SK-N-SH (cell line): ENCODE measurements at regions not wholly inside any gene's neighbourhood (a gene's known extent, or its start where the extent isn't known, plus 50 kb on each side); places are given as distances from the start of the nearest gene placed in this dataset.
A peak's percentile ranks its signal among the peaks of the same experiment; 100 is the strongest.

Experiments
- CTCF ChIA-PET: fragments of 300-600, 350-600 bp; formaldehyde crosslinking; extraction: SDS; loops from one replicate; lab custom pipeline; 2021; lab: Yijun Ruan, JAX
- POLR2A ChIA-PET: fragments of 350-600 bp; sonication (Branson Sonifier 250); formaldehyde crosslinking; extraction: SDS; loops from one replicate; lab custom pipeline; 2020; ENCODE audit warnings: antibody characterized with exemption, inconsistent platforms; lab: Yijun Ruan, JAX
- DNase-seq: peaks from one replicate; pipeline ENCODE4 v3.0.0; 2012
- H2AFZ ChIP-seq: fragments of 200-600 bp; sonication (generic); 2 replicates; pipeline ENCODE4 v1.8.1; 2016; ENCODE audit warnings: antibody characterized with exemption, mild to moderate bottlenecking, low read depth
- H3F3A ChIP-seq: fragments of 200-600 bp; sonication (generic); replicated peaks from 2 replicates; pipeline ENCODE3; 2016; ENCODE audit warnings: antibody characterized with exemption, mild to moderate bottlenecking; ENCODE audit not compliant: insufficient read depth
- H3K27ac ChIP-seq, 2 experiments: fragments of 200-500 bp in 1 of 2; fragments of 200-600 bp in 1 of 2; sonication (Bioruptor generic) in 1 of 2; sonication (generic), shearing (Covaris generic) in 1 of 2; 2 replicates each; pipeline versions ENCODE4 v1.5.1 to v1.6.1; 2014 to 2016; ENCODE audit warnings: low read depth in 2 of 2, inconsistent platforms in 1 of 2, low read length in 1 of 2, mild to moderate bottlenecking in 1 of 2, mixed read lengths in 1 of 2
- H3K27me3 ChIP-seq: fragments of 200-600 bp; sonication (generic), shearing (Covaris generic); 2 replicates; pipeline ENCODE4 v1.6.1; 2016; ENCODE audit warnings: mixed run types; ENCODE audit not compliant: insufficient read depth
- H3K36me3 ChIP-seq, 2 experiments: fragments of 200-500 bp in 1 of 2; fragments of 200-600 bp in 1 of 2; sonication (Bioruptor generic) in 1 of 2; sonication (generic) in 1 of 2; replicated peaks in 1 of 2; 2 replicates each; pipeline versions ENCODE3 to v1.5.1; 2014 to 2016; ENCODE audit warnings: low read length in 1 of 2, mild to moderate bottlenecking in 1 of 2; ENCODE audit not compliant: insufficient read depth in 2 of 2, control insufficient read depth in 1 of 2
- H3K4me1 ChIP-seq, 2 experiments: fragments of 200-500 bp in 1 of 2; fragments of 200-600 bp in 1 of 2; sonication (Bioruptor generic) in 1 of 2; sonication (generic), shearing (Covaris generic) in 1 of 2; 2 replicates each; pipeline versions ENCODE4 v1.5.1 to v1.6.1; 2014 to 2016; ENCODE audit warnings: low read depth in 1 of 2, low read length in 1 of 2, mixed run types in 1 of 2; ENCODE audit not compliant: insufficient read depth in 2 of 2, control insufficient read depth in 1 of 2
- H3K4me2 ChIP-seq: fragments of 200-600 bp; sonication (generic), shearing (Covaris generic); 2 replicates; pipeline ENCODE4 v1.6.1; 2017; ENCODE audit warnings: mixed run types
- H3K4me3 ChIP-seq, 2 experiments: fragments of 200-500 bp in 1 of 2; fragments of 200-600 bp in 1 of 2; sonication (Bioruptor generic) in 1 of 2; sonication (generic), shearing (Covaris generic) in 1 of 2; 2 replicates each; pipeline versions ENCODE4 v1.5.1 to v1.8.1; 2014 to 2016; ENCODE audit warnings: low read depth in 2 of 2, inconsistent platforms in 1 of 2, low read length in 1 of 2, mild to moderate bottlenecking in 1 of 2, mixed read lengths in 1 of 2, moderate library complexity in 1 of 2
- H3K79me2 ChIP-seq: fragments of 200-600 bp; sonication (generic); 2 replicates; pipeline ENCODE4 v1.8.1; 2017; ENCODE audit warnings: mild to moderate bottlenecking; ENCODE audit not compliant: insufficient read depth
- H3K9ac ChIP-seq: fragments of 200-600 bp; sonication (generic); 2 replicates; pipeline ENCODE4 v1.6.1; 2017; ENCODE audit warnings: mixed run types
- H3K9me2 ChIP-seq: fragments of 200-600 bp; sonication (generic); 2 replicates; pipeline ENCODE4 v1.6.1; 2017; ENCODE audit warnings: mixed run types
- H3K9me3 ChIP-seq: fragments of 200-600 bp; sonication (generic); 2 replicates; pipeline ENCODE4 v1.6.1; 2017; ENCODE audit warnings: mixed run types, mild to moderate bottlenecking, moderate library complexity
- H4K20me1 ChIP-seq: fragments of 200-600 bp; sonication (generic); 2 replicates; pipeline ENCODE4 v1.6.1; 2017; ENCODE audit warnings: mild to moderate bottlenecking, mixed run types; ENCODE audit not compliant: insufficient read depth
- EP300 ChIP-seq, 2 experiments: IDR thresholded peaks; 2 replicates each; pipeline versions ENCODE4 v1.4.0 to v1.6.1; 2012; ENCODE audit warnings: borderline replicate concordance in 1 of 2, low read depth in 1 of 2, low read length in 1 of 2
- FOSL2 ChIP-seq: IDR thresholded peaks from 2 replicates; pipeline ENCODE4 v1.4.0; 2012; ENCODE audit warnings: low read depth, mild to moderate bottlenecking, moderate library complexity, borderline replicate concordance
- GATA2 ChIP-seq: sonication (generic); formaldehyde crosslinking; IDR thresholded peaks from 2 replicates; pipeline ENCODE4 v1.5.0; 2020; ENCODE audit warnings: mild to moderate bottlenecking, missing genetic modification reagents
- JUND ChIP-seq: IDR thresholded peaks from 2 replicates; pipeline ENCODE4 v1.4.0; 2012
- MEF2A ChIP-seq: IDR thresholded peaks from 2 replicates; pipeline ENCODE4 v1.4.0; 2012; ENCODE audit warnings: low read depth, borderline replicate concordance
- MXI1 ChIP-seq: IDR thresholded peaks from 2 replicates; pipeline ENCODE4 v1.6.1; 2012; ENCODE audit warnings: mild to moderate bottlenecking, low read depth, low read length, improper control_type of control experiment
- NRF1 ChIP-seq: IDR thresholded peaks from 2 replicates; pipeline ENCODE4 v1.6.1; 2012; ENCODE audit warnings: low read depth, mild to moderate bottlenecking, low read length
- POLR2AphosphoS5 ChIP-seq: IDR thresholded peaks from 2 replicates; pipeline ENCODE4 v1.6.1; 2012; ENCODE audit warnings: low read depth, low read length
- RCOR1 ChIP-seq: fragments of 150-350 bp; IDR thresholded peaks from 2 replicates; pipeline ENCODE4 v1.6.1; 2017; ENCODE audit warnings: antibody characterized with exemption, low read length
- TEAD4 ChIP-seq: IDR thresholded peaks from 2 replicates; pipeline ENCODE4 v1.4.0; 2012; ENCODE audit warnings: mild to moderate bottlenecking, borderline replicate concordance; ENCODE audit not compliant: insufficient read depth
- WGBS: methylation state at CpG from one replicate; pipeline ENCODE4 v1.1.6; 2017; ENCODE audit warnings: low lambda C conversion rate; 5-methylcytosine and 5-hydroxymethylcytosine counted together
- TF ChIP-seq, protein P1 (sequence below): IDR thresholded peaks from 2 replicates; pipeline ENCODE4; 2012
- TF ChIP-seq, protein P2 (sequence below): IDR thresholded peaks from 2 replicates; pipeline ENCODE4 v1.4.0; 2012; ENCODE audit warnings: low read depth, borderline replicate concordance
- TF ChIP-seq, protein P3 (sequence below): fragments of 200-600 bp; sonication (generic); IDR thresholded peaks from 2 replicates; pipeline ENCODE4 v1.6.1; 2017; ENCODE audit warnings: antibody characterized with exemption, mild to moderate bottlenecking, moderate library complexity

DNA sequence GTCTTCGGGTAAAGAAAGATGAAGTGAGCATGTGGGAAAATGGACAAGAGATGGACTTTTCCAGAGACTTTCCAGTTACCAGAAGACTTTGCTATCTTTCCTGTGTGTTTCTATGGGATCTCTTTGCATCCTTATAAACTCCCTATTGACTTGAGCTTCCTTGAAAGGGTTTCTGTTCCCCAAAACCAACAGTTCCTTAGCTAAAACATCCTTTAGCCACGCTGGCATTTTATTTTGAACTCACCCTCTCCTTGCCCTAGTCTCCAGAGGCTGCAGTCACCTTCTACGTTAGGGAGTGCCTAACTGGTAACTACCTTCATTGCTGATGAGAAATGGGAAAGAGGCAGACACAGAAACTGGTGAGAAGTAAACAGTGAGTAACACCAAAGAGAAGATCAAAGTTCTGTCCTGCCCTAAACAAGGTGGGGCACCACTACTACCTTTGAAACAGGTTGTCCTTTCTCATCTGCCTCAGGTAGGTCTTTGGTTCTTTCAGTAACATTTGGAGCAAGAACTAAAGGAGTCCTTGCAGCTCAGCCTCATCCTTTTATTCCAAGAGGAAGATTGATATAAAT is 402.9 kb downstream of the ENC1 start (continued):
- TF ChIP-seq JUND = no peak
- TF ChIP-seq EP300 (IDR thresholded peaks at IDR 0.05; ENCODE audit: borderline replicate concordance in 1 of 2, low read depth in 1 of 2, low read length in 1 of 2) = no peak
- TF ChIP-seq MXI1 = no peak

DNA sequence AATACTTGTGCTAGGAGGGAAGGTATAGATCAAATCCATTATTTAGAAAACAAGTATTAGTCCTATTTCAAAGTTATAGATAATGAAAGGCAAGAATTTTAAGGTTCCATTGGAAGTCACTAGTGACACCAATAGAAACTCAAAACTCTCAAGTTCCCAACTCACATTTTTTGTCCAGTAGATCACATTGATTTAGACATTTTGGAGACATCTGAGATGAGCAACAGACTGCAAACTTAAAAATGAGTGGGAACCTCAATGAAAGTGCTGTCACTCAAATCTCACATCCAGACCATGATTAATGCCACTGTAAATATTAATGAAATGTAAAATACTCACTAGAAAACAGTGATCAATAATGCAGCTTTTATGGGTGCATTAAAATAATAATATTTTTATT is 405.0 kb downstream of the ENC1 start:
- Histone ChIP-seq H2AFZ (no peak overlapping the region), H4K20me1 (no peaks in the 10 kb centered on the region), H3K27ac (no peak overlapping the region), H3K36me3 (no peaks in the 10 kb centered on the region), H3K4me2 (no peak overlapping the region), H3K9me2 (no peaks in the 10 kb centered on the region), H3K9me3 (no peaks in the 10 kb centered on the region), H3K27me3 (no peaks in the 10 kb centered on the region), H3K79me2 (no peaks in the 10 kb centered on the region), H3F3A (peaks cover 14% of the 10 kb centered on the region), H3K4me1 (peaks cover 0 to 16% of the 10 kb centered on the region in 2 experiments; a peak in 2 of 4 replicates), H3K4me3 (no peak overlapping the region), H3K9ac (no peak overlapping the region)
- TF ChIP-seq, protein P1, sequence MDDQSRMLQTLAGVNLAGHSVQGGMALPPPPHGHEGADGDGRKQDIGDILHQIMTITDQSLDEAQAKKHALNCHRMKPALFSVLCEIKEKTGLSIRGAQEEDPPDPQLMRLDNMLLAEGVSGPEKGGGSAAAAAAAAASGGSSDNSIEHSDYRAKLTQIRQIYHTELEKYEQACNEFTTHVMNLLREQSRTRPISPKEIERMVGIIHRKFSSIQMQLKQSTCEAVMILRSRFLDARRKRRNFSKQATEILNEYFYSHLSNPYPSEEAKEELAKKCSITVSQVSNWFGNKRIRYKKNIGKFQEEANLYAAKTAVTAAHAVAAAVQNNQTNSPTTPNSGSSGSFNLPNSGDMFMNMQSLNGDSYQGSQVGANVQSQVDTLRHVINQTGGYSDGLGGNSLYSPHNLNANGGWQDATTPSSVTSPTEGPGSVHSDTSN = 0 out of 2 replicates have a peak, but pooled peaks have one; percentile 21
- no peak for TF ChIP-seq GATA2 (CRISPR knock-in tag)
- no peak for DNase-seq
- CTCF ChIA-PET = no interaction called here
- POLR2A ChIA-PET = no interaction called here

DNA sequence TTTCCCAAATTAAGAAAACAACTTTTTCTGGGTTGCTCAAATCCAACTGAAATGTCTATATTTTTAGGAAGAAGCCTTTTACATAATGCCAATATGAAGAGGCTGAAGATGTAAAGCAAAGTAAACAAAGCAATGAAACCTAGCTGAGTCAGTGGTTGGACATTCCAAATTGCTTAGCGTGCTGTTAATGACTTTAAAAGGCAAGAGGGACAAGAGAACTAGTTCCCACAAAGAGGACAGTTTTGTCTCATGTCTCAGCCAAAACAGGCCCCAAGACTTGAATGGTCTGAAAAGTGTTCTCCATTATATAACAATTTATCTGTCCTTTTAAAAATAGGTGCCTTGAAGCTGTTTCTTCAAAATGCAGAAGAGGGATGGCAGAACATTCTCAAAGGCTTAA is 407.0 kb downstream of the ENC1 start:
- Histone ChIP-seq H2AFZ (peak overlapping the region; percentile 38; the same call in 1 of the 2 replicates), H3K4me2 (peak overlapping the region; percentile 12; the same call in 1 of the 2 replicates), H3K27ac (peak overlapping the region in 1 of 2 experiments; percentile 79; a peak in 2 of 4 replicates), H3K4me1 (peaks cover 0 to 16% of the 10 kb centered on the region in 2 experiments; a peak in 2 of 4 replicates), H3K4me3 (no peak overlapping the region), H3F3A (peaks cover 14% of the 10 kb centered on the region), H3K9me3 (no peaks in the 10 kb centered on the region), H4K20me1 (no peaks in the 10 kb centered on the region), H3K9me2 (no peaks in the 10 kb centered on the region), H3K79me2 (no peaks in the 10 kb centered on the region), H3K27me3 (no peaks in the 10 kb centered on the region), H3K36me3 (no peaks in the 10 kb centered on the region), H3K9ac (peak overlapping the region; percentile 11; the same call in 1 of the 2 replicates)
- no peak for DNase-seq
- POLR2A ChIA-PET = no interaction called here
- TF ChIP-seq EP300 (IDR thresholded peaks at IDR 0.05; ENCODE audit: borderline replicate concordance in 1 of 2, low read depth in 1 of 2, low read length in 1 of 2) = no peak
- TF ChIP-seq, protein P2, sequence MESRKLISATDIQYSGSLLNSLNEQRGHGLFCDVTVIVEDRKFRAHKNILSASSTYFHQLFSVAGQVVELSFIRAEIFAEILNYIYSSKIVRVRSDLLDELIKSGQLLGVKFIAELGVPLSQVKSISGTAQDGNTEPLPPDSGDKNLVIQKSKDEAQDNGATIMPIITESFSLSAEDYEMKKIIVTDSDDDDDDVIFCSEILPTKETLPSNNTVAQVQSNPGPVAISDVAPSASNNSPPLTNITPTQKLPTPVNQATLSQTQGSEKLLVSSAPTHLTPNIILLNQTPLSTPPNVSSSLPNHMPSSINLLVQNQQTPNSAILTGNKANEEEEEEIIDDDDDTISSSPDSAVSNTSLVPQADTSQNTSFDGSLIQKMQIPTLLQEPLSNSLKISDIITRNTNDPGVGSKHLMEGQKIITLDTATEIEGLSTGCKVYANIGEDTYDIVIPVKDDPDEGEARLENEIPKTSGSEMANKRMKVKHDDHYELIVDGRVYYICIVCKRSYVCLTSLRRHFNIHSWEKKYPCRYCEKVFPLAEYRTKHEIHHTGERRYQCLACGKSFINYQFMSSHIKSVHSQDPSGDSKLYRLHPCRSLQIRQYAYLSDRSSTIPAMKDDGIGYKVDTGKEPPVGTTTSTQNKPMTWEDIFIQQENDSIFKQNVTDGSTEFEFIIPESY = no peak
- TF ChIP-seq, protein P3, sequence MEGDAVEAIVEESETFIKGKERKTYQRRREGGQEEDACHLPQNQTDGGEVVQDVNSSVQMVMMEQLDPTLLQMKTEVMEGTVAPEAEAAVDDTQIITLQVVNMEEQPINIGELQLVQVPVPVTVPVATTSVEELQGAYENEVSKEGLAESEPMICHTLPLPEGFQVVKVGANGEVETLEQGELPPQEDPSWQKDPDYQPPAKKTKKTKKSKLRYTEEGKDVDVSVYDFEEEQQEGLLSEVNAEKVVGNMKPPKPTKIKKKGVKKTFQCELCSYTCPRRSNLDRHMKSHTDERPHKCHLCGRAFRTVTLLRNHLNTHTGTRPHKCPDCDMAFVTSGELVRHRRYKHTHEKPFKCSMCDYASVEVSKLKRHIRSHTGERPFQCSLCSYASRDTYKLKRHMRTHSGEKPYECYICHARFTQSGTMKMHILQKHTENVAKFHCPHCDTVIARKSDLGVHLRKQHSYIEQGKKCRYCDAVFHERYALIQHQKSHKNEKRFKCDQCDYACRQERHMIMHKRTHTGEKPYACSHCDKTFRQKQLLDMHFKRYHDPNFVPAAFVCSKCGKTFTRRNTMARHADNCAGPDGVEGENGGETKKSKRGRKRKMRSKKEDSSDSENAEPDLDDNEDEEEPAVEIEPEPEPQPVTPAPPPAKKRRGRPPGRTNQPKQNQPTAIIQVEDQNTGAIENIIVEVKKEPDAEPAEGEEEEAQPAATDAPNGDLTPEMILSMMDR = no peak
- TF ChIP-seq NRF1 = no peak
- peak; percentile 39; the same call in 1 of the 2 replicates for TF ChIP-seq JUND
- TF ChIP-seq POLR2AphosphoS5 = no peak
- peak; percentile 73 for TF ChIP-seq FOSL2
- TF ChIP-seq RCOR1 = no peak
- no peak for TF ChIP-seq TEAD4
- TF ChIP-seq MEF2A = no peak
- CTCF ChIA-PET = no interaction called here
- 70% methylated on average over 1 of the region's 1 CpG for WGBS
